ENCODE measurements at regions not wholly inside any gene's neighbourhood (a gene's known extent, or its start where the extent isn't known, plus 50 kb on each side); places are given as distances from the start of the nearest gene placed in this dataset.

GRCh38 chr16:6498858-6499257 lies 833.8 kb upstream of the RBFOX1 start:
- TF ChIP-seq, protein P1, sequence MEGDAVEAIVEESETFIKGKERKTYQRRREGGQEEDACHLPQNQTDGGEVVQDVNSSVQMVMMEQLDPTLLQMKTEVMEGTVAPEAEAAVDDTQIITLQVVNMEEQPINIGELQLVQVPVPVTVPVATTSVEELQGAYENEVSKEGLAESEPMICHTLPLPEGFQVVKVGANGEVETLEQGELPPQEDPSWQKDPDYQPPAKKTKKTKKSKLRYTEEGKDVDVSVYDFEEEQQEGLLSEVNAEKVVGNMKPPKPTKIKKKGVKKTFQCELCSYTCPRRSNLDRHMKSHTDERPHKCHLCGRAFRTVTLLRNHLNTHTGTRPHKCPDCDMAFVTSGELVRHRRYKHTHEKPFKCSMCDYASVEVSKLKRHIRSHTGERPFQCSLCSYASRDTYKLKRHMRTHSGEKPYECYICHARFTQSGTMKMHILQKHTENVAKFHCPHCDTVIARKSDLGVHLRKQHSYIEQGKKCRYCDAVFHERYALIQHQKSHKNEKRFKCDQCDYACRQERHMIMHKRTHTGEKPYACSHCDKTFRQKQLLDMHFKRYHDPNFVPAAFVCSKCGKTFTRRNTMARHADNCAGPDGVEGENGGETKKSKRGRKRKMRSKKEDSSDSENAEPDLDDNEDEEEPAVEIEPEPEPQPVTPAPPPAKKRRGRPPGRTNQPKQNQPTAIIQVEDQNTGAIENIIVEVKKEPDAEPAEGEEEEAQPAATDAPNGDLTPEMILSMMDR (conservative IDR thresholded peaks at IDR 0.05; ENCODE audit: low read length), result no peak
- TF ChIP-seq EZH2phosphoT487 (IDR thresholded peaks at IDR 0.05; ENCODE audit: borderline replicate concordance, low read depth, low read length), result no peak
